ENCODE measurements at regions not wholly inside any gene's neighbourhood (a gene's known extent, or its start where the extent isn't known, plus 50 kb on each side); places are given as distances from the start of the nearest gene placed in this dataset.

DNA sequence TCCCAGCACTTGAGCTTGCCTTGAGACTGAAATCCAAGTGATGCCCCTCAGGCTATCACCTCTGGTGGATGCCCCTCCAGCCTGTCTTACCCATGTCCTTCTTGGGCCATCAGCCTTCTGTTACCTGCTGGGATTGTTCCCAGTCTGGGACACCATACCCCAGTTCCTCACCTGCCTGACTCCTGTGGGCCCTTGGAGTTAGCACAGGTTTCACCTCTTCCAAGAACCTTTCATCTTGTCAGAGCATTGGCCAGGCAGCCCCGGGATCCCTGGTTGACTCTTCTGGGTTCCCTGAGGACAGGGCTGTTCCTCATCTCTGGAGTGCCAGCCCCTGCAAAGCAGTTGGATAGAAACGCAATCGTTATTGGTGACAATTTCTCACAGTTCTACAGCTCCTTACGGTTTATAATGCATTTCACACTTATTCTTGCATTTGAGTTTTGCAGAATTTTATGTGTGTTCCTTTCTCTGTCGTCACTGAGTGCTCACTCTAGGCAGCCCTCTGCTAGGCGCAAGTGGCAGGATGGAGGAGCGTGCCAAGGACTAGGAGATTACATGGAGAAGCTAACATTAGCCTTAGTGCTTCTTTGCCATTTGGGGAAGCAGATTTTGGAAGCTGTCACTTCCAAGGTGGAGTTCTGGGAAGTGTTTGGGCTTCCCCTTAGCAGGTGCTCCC is 139.7 kb downstream of the DDX1 start:
- H3K4me1 Mint-ChIP-seq: peaks cover 13 to 31% of the 10 kb centered on the region in 2 donors
- peaks cover 36 to 47% of the 10 kb centered on the region in 2 donors for H3K27me3 Mint-ChIP-seq
- DNase-seq: no peak
- no peak overlapping the region for H3K4me3 Mint-ChIP-seq
- no peak overlapping the region for H3K27ac Mint-ChIP-seq
- ATAC-seq (replicated peaks): no peak
- no peaks in the 10 kb centered on the region for H3K9me3 Mint-ChIP-seq
- H3K36me3 Mint-ChIP-seq: no peaks in the 10 kb centered on the region

DNA sequence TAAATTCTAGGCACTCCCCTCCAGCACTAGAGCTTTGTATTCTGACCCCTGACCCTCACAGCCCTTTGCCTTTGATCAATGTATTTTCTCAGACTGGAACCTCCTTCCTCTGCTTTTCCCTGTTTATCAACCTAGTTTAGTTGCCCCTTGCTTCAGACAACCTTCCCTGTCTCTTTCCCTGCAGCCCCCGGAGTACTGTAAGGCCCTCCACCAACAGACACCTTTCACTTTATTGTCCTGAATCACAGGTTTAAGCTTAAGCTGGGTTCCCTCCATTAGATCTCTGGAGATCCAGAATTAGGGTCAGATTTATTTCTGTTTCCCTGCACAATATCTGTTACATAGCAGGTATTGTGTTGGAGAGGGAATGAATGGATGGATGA is 140.2 kb downstream of the DDX1 start:
- Mint-ChIP-seq H3K27me3 (peaks cover 34 to 41% of the 10 kb centered on the region in 2 donors), H3K36me3 (no peaks in the 10 kb centered on the region), H3K27ac (no peak overlapping the region), H3K4me1 (peaks cover 13 to 31% of the 10 kb centered on the region in 2 donors), H3K9me3 (no peaks in the 10 kb centered on the region), H3K4me3 (peak overlapping the region in 1 of 2 donors; percentile 7)
- DNase-seq: no peak
- ATAC-seq (replicated peaks): no peak

DNA sequence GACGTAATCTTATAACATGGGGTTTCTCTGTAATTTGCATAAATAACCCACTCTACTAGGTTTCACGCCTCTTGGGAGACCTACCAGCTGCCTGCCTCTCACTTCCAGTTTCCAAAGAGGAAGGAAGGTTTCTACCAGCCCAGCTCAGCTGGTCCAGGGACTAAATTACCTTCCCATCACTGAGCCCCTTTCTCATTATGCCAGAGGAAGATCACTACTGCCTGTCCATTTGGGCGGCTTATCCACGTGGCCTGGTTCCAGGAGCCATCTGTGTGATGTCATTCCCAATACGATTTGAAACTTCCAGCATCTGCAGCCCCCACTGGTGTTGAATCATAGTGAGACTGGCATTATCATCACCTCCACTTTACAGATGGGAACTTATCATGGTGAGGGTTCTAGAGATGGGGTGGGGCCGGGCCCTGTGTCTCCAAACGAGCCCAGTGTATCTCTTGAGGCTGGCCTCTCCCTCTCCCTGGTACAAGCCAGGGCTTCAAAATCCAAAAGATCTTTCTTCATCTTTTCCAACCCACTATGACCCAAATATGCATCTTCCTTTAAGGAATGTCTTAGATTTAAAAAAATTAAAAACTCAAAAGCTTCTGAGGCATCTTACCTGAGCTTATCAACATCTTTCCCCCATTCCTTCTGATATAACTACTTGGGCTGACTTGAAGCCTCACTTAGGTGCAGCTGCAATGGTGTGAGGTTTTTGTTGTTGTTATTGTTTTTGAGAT is 140.8 kb downstream of the DDX1 start:
- no peak overlapping the region for H3K27ac Mint-ChIP-seq
- H3K4me1 Mint-ChIP-seq: peaks cover 13 to 31% of the 10 kb centered on the region in 2 donors
- no peaks in the 10 kb centered on the region for H3K36me3 Mint-ChIP-seq
- H3K4me3 Mint-ChIP-seq: no peak overlapping the region
- peaks cover 34 to 35% of the 10 kb centered on the region in 2 donors for H3K27me3 Mint-ChIP-seq
- peak; percentile 15 for DNase-seq
- peak; percentile 90 to 95 for ATAC-seq (replicated peaks)
- no peaks in the 10 kb centered on the region for H3K9me3 Mint-ChIP-seq

DNA sequence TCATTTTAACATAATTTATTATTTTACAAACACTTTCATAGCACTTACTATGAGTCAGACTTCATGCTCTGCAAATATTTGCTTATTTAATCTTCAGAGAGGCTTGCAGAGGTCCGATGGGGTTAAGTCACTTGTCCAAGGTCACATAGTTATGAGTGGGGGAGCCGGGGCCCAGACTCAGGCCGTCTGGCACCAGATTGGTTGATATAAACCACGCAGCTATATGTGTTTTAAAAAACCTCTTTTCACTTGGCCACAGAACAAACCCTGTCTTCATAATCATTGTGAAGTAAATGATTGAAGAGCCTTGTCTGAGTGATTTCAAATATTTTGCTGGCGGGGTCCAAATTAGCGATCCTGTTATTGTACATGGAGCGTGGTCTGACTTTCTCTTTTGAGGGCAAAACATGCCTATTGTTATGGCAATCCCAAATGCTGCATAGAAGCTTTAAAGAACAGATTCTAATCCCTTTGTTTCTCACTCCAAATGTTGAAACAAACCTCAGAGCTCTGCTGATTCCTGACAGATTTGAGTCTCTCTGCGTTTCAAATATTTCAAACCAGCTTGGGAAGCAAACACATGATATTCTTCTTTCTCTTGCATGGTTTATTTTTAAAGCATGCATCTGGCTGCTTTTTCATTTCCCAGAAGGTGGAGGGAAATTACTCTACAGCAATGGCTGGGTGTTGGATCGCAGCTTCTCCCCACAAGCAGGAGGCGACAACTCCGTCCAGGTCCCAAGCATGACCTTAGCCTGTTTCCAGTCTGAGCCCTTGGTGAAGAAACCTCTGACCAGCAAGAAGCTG is 142.4 kb downstream of the DDX1 start:
- no peaks in the 10 kb centered on the region for H3K9me3 Mint-ChIP-seq

DNA sequence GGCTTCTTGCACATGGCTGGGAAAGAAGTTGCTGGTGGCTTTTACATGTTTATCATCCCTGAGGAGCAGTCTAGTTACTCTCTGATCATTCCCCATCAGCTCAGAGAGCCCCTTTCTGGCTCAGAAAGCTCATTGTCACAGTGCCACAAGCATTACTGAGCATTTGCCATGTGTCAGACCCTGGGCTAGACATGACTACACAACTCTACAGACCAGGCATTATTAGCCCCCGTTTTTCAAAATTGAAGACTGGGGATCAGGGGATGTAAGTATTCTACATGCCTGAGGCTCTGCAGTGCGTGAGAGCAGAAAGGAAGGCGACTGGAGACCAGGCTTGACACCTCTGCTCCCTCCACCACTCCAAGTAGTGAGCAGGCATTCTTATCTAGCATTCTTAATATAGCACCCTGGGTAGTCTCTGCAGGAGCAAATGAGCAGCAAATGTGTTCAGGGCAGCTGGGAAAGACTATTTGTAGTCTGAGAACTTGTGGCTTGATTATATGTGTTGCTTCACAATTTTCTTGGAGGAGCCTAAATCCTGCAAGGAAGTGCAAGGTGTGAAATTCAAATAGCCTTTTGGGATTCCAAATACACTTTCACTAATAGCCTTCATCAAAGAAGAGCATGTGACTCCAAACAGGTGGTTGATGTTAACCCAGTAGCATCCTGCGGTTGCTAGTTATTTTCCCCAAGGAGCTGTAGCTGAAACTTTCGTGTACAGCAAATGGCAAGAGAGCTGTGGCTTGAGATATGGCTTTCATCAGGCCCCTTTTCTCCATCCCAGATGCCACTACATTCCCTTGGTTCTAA is 143.2 kb downstream of the DDX1 start:
- Mint-ChIP-seq H3K9me3 (no peaks in the 10 kb centered on the region), H3K4me3 (no peak overlapping the region), H3K4me1 (peaks cover 13 to 31% of the 10 kb centered on the region in 2 donors), H3K36me3 (no peaks in the 10 kb centered on the region), H3K27ac (no peak overlapping the region), H3K27me3 (peaks cover 19 to 21% of the 10 kb centered on the region in 2 donors)
- ATAC-seq (replicated peaks) (no peak), DNase-seq (no peak)

More for the DNA sequence above, 142.4 kb downstream of the DDX1 start:
- H3K27ac Mint-ChIP-seq: no peak overlapping the region
- peaks cover 27% of the 10 kb centered on the region in 2 donors for H3K27me3 Mint-ChIP-seq
- H3K4me1 Mint-ChIP-seq: peaks cover 13 to 31% of the 10 kb centered on the region in 2 donors
- no peak for ATAC-seq (replicated peaks)
- no peaks in the 10 kb centered on the region for H3K36me3 Mint-ChIP-seq
- no peak overlapping the region for H3K4me3 Mint-ChIP-seq
- no peak for DNase-seq

DNA sequence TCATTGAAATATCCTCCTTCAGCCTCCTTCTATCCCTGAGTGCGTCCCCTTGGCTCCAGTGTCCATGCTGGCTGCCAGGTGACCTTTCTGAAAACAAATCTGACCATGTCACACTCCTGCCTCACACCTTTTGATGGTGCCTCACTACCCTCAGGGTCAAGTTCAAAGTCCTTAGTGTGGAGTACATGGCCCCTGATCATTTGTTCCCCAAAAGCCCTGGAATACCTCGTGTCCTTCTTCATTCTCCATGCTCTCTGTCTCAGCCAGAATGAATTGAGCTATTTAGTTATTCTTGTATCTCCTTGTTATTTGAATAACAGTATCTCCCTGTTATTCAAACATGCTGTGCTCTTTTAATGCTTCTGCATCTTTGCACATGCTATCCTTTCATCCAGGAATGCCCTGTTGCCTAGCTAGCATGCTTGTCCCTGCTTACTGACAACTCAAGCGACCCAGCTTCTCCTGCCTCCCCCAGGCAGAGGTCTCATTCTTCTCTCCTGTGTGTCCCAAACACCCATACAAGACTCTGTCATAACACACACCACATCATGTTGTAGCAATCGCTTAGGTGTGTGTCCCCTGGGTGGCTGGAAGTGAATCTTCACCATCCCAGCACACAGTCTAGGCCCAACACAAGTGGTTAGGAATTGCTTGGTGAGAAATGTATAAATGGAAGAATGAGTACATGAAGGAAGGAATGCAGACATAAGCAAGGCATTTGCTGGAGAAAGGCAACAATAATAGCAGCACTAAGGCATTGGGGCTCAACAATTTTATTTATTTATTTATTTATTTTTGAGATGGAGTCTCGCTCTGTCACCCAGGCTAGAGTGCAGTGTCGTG is 144.0 kb downstream of the DDX1 start:
- Mint-ChIP-seq H3K36me3 (no peaks in the 10 kb centered on the region), H3K27me3 (peaks cover 15% of the 10 kb centered on the region in 2 donors), H3K27ac (no peak overlapping the region), H3K4me1 (peaks cover 11 to 26% of the 10 kb centered on the region in 2 donors), H3K9me3 (no peaks in the 10 kb centered on the region), H3K4me3 (no peak overlapping the region)
- no peak for ATAC-seq (replicated peaks)
- no peak for DNase-seq

DNA sequence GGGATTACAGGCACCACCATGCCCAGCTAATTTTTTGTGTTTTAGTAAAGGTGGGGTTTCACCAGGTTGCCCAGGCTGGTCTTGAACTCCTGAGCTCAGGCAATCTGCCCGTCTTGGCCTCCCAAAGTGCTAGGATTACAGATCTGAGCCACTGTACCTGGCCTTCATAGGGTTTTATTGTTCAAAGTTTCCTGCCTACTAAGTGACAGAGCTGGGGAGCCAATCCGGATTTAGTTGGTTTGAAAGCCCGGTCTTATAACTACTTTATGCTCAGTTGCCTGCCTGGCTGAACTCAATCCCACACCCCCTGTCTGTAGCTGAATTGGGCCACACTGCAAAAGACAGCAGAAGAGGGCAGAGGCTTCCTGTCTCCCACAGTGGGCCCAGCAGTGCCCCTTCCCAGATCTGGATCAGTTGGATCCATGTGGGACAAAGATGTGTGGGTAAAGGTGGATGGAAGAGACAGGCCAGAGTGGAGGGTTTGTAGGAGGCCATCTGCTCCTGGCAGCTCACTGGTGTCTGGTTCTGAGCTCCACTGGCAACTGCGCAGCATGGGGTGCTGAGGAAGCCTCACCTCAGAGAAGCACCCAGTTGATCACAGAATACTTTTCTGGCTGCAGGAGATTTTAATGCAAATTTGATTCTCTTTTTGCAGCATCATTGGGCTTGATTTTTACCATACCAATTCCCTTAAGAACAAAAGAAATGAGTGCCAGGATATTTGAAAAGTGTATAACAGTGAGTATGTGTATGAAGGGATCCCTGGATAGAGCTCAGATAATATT is 144.9 kb downstream of the DDX1 start:
- Mint-ChIP-seq H3K4me1 (peaks cover 11 to 17% of the 10 kb centered on the region in 2 donors), H3K36me3 (no peaks in the 10 kb centered on the region), H3K9me3 (no peaks in the 10 kb centered on the region), H3K27ac (no peak overlapping the region), H3K4me3 (no peak overlapping the region), H3K27me3 (peaks cover 6 to 8% of the 10 kb centered on the region in 2 donors)
- ATAC-seq (replicated peaks) (no peak), DNase-seq (no peak)

DNA sequence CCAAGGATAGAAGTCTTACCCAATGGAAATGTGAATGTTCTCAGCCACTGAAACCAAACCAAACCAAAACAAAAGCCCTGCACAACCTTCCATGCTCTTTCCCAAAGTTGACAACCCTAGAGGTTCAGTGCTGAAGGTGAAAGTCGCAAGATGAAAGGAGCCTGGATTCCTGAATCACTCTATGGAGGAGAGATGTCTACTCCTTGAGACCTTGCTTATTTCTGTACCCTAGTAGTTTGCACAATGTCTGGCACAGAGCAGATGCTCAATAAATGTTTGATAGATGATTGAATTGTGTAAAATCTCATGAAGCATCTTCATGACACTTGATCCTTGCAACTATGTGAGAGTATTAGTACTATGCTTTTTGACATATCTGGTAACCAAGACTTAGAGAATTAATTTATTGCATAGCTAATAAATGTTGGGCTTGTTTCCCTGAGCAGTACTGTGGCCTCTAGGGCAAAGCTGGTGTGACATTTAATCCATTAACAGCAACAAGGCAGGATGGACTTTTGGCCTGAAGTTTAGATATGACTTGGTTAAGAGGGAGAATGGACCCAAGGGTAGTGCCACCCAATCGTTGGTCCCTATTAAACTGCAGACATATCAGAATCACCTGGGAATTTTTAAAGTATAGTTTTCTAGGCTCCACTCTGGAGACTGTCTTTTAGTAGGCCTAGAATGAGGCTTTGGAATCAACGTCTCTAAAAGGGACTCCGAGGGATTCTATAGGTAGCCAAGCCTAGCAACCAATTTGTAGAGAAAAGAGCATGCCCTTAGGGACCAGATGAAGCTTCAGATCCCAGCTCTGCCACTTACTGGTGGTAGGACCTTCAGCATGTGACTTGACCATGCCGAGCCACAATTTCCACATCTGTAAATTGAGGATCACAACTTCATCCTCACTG is 145.9 kb downstream of the DDX1 start:
- no peak overlapping the region for H3K4me3 Mint-ChIP-seq
- H3K4me1 Mint-ChIP-seq: peaks cover 3 to 7% of the 10 kb centered on the region in 2 donors
- ATAC-seq (replicated peaks) (no peak), DNase-seq (no peak)
- H3K27ac Mint-ChIP-seq: no peak overlapping the region
- H3K9me3 Mint-ChIP-seq: peaks cover 0 to 3% of the 10 kb centered on the region in 2 donors
- peaks cover 0 to 10% of the 10 kb centered on the region in 2 donors for H3K27me3 Mint-ChIP-seq
- H3K36me3 Mint-ChIP-seq: no peaks in the 10 kb centered on the region

DNA sequence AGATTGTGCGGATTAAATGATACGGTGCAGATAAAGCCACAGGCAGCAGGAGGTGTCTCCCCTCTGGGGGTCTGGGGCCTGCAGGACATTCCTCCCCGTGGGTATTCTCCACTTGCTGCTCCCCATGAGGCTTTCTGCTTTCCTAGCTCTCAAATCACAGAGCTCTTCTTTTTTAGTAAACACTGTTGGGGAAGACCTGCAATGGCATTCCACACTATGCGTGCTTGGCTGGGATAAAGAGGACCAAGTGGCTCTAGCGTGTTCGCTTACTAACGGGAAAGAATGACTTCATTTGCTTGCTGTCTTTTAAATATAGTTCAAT is 146.5 kb downstream of the DDX1 start:
- Mint-ChIP-seq H3K36me3 (no peaks in the 10 kb centered on the region), H3K4me1 (peaks cover 0 to 4% of the 10 kb centered on the region in 2 donors), H3K27me3 (peaks cover 0 to 10% of the 10 kb centered on the region in 2 donors), H3K27ac (no peak overlapping the region), H3K9me3 (peaks cover 0 to 3% of the 10 kb centered on the region in 2 donors), H3K4me3 (no peak overlapping the region)
- ATAC-seq (replicated peaks): no peak
- DNase-seq: no peak

DNA sequence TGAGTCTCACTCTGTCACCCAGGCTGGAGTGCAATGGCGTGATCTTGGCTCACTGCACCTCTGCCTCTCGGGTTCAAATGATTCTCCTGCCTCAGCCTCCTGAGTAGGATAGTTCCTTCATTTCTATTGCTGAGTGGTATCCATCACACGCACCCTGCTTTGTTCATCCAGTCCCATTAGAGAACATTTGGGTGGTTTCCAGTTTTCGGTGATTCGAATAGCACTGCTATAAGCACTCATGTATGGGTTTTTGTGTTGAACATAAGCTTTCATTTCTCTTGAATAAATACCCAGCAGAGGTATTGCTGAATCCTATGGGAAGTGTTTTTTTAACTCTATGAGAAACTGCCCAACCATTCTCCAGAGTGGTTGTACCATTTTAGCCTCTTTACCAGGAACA is 147.3 kb downstream of the DDX1 start:
- DNase-seq (no peak), ATAC-seq (replicated peaks) (no peak)
- Mint-ChIP-seq H3K4me3 (no peak overlapping the region), H3K4me1 (peaks cover 0 to 4% of the 10 kb centered on the region in 2 donors), H3K36me3 (peaks cover 0 to 1% of the 10 kb centered on the region in 2 donors), H3K27me3 (peaks cover 0 to 10% of the 10 kb centered on the region in 2 donors), H3K27ac (no peak overlapping the region), H3K9me3 (peaks cover 0 to 3% of the 10 kb centered on the region in 2 donors)

DNA sequence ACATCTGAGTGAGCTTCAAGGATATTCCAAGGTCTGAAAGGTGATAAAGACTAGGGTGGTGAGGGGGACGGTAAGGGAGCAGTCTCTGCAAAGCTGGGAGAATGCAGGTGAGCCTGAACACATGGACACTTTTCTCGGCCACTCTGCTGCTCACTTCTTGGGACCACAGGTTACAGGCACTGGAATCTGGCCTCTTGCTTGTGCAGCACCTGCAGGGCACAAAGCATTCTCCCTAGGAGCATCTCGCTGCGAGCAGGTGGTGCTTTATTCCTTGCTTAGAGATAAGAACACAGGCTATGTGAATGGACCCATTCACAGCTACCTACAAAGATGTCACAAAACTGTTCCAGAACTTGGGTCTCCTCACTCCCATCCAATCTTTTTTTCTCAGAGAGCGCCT is 153.2 kb downstream of the DDX1 start:
- DNase-seq: no peak
- H3K4me1 Mint-ChIP-seq: no peaks in the 10 kb centered on the region
- H3K4me3 Mint-ChIP-seq: no peak overlapping the region
- H3K27ac Mint-ChIP-seq: no peak overlapping the region
- peaks cover 0 to 1% of the 10 kb centered on the region in 2 donors for H3K36me3 Mint-ChIP-seq
- no peak for ATAC-seq (replicated peaks)
- H3K9me3 Mint-ChIP-seq: peaks cover 0 to 3% of the 10 kb centered on the region in 2 donors
- H3K27me3 Mint-ChIP-seq: peaks cover 9 to 23% of the 10 kb centered on the region in 2 donors

DNA sequence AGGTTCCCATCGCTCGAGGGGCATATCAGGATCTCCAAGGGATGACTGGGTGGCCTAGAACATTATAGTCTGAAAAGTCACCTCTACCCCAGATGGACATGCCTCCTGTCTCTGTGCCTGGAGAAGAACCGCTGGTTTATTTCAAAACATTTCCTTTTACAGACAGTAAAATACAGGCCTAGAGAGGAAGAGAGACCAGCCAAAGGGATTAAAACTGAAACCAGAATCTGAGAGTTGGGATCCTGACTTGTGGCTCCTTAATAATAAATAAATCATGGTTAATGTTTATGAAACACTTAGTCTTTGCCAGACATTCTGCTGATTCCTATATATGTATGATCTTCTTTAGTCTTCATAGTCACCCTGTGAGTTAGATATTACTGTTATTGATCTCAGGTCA is 153.7 kb downstream of the DDX1 start:
- no peak overlapping the region for H3K27ac Mint-ChIP-seq
- no peak for ATAC-seq (replicated peaks)

More for the DNA sequence above, 153.7 kb downstream of the DDX1 start:
- Mint-ChIP-seq H3K4me3 (no peak overlapping the region), H3K36me3 (peaks cover 0 to 1% of the 10 kb centered on the region in 2 donors), H3K4me1 (no peaks in the 10 kb centered on the region), H3K27me3 (peaks cover 9 to 23% of the 10 kb centered on the region in 2 donors), H3K9me3 (peaks cover 0 to 3% of the 10 kb centered on the region in 2 donors)
- DNase-seq: no peak
